ENCODE measurements at regions not wholly inside any gene's neighbourhood (a gene's known extent, or its start where the extent isn't known, plus 50 kb on each side); places are given as distances from the start of the nearest gene placed in this dataset.
"Not testable (repeated sequence)": the region's sequence is repeated elsewhere in the genome, so short reads cannot be mapped to it uniquely, and the experiment has no call there.

DNA sequence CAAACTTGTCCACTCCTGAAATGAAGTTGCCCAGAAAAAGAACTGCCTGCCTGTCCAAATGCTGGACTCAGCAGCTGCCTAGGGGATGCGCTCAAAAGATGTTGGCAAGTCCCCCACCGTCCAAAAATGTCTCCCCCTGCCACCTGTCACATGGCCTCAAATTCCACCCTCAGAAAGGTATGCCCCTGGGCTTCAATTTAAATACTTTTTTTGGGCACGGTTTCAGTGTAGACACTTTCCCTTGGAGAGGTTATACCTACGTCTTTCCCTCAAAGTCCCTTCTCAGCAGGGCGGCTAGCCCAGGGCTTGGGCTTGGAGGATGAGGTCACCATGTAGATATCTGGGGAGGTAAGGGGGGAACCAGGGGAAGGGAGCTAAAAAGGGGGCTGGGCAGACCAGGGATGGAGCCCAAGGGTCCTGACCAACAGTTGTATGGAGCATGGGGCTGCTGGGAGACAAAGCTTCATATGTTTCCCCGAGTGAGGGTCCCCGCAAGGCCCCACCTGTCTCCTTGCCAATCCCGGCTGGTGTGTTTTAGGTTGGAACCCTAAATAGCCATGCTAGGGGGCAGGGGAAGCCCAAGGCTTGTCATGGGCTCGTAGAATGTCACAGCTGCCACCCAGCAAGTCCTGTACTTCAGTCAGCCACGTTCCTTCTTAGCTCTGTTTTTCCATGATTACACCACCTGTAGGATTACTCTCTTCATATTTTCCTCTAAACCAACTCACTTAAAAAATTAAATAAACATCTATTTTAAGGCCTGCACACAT lies 131.2 kb upstream of the TBX3 start:
- DNase-seq: no peak

- DNase-seq: no peak
Measured at GRCh38 chr12:114812858-114813761, 129.1 kb upstream of the TBX3 start.

DNA sequence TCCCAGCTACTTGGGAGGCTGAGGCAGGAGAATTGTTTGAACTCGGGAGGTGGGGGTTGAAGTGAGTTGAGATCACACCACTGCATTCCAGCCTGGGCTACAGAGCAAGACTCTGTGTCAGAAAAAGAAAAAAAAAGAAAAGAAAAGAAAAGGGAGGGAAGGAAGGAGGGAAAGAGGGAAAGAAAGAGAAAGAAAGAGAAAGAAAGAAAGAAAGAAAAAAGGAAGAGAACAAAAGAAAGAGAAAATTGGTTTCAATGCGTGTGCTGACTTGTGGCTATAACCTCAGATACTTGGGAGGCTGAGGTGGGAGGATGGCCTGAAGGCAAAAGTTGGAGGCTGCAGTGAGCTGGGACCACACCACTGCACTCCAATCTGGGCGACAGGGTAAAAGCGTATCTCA lies 128.4 kb upstream of the TBX3 start:
- no peak for DNase-seq

GRCh38 chr12:114809097-114809496 lies 125.1 kb upstream of the TBX3 start:
- DNase-seq: no peak

DNA sequence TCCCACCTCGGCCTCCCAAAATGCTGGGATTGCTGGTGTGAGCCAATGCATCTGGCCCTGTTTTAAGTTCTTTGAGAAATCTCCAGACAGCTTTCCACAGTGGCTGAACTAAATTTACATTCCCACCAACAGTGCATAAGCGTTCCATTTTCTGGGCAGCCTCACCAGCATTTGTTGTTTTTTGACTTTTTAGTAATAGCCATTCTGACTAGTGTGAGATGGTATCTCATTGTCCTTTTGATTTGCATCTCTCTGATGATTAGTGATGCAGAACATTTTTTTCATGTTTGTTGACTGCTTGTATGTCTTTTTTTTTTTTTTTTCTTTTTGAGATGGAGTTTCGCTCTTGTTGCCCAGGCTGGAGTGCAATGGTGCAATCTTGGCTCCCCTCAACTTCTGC lies 117.4 kb upstream of the TBX3 start:
- not testable (repeated sequence) for DNase-seq

- not testable (repeated sequence) for DNase-seq
Measured at GRCh38 chr12:114800566-114800965, 116.6 kb upstream of the TBX3 start.

DNA sequence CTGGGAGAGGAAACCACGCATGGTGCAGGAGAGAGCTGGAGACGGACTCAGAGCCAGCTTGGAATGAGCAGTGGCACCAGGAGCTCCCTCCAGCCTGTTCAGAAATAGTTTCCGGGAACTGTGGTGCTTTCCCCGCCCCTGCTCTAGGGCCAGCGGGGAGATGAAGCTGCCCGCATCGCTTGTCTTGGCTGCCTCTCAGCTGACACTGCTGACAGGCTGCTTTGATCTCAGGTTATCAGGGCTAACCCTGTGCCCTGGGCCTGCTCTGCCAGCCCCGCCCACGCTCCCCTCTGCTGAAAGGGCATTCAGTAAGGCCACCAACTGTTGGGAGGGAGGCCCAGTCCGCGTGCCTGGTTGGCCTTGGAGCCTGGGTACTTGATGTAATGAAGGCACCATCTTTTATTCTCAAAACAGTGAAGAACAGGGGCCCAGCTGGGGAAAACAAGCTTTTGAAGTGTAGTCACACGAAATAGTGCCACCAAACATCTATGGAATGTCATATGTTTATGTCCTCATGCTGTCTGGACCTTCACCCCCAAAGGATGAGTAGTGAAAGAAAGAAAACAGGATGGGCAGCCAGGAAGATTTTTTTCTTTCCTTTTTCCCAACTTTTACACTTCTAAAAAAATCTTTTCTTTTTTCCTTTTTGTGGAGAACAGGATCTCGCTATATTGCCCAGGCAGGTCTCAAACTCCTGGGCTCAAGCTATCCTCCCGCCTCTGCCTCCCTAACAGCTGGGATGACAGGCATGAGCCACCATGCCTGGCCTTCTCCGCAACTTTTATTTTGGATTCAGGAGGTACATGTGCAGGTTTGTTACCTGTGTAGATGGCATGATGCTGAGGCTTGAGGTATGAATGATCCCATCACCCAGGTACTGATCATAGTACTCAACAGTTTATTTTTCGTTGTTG lies 115.9 kb upstream of the TBX3 start:
- no peak for DNase-seq

DNA sequence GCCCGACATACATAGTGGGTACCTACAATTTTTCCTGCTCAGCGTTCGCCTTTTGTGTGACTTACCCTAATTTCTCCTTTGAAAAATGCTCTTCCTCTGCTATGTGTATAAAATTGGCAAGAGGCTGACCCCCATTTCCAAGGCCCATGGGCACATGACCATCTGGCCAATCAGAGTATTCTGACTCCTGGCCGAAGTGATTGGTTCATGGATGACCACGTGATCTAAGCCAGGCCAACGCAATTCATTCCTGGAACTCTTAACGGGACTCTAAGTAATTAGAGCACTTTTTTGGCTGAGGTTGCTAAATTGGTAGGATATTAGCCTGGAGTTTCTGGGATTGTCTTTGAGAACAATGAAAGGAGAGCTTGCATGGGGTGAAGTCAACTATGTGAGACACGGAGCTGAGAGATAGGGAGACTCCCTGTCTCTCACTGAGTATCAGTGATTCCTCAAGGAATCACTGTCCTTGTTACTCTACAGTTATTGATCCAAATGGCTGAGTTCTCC lies 110.1 kb upstream of the TBX3 start:
- peak in 1 of 2 experiments; percentile 0 for DNase-seq

- DNase-seq: no peak
Measured at GRCh38 chr12:114790276-114790675, 106.3 kb upstream of the TBX3 start.

- no peak for DNase-seq
Measured at GRCh38 chr12:114789821-114790220, 105.8 kb upstream of the TBX3 start.

DNA sequence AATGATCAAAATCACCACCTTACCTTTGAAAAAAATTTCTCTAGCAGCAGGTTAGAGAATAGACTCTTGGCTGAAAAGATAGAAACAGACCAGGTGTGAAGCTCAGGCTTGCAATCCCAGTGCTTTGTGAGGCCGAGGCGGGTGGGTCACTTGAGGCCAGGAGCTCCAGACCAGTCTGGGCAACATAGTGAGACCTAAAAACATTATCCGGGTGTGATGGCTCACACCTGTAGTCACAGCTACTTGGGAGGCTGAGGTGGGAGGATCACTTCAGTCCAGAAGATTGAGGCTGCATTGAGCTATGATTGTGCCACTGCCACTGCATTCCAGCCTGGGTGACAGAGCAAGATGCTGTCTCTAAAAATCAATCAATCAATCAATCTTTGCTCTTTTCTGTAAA lies 105.3 kb upstream of the TBX3 start:
- DNase-seq: no peak

DNA sequence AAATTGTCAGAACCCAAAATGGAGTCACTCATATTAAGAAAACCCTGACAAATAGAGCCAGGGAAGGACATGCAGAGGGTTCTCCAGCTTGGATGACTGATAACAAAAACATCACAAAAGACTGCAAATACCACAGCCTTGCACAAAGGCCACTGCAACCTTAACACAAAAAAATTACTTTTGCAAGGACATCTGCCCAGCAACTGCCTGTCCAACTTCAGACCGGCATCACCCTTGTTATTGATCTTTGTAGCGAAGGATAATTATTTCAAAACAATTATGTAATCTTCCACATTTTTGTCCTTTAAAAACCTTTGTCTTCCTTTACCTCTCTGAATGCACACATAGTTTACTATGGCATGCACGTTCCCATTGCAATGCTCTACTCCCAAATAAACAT lies 100.6 kb upstream of the TBX3 start:
- no peak for DNase-seq

- no peak for DNase-seq
Measured at GRCh38 chr12:114783089-114783618, 99.2 kb upstream of the TBX3 start.

DNA sequence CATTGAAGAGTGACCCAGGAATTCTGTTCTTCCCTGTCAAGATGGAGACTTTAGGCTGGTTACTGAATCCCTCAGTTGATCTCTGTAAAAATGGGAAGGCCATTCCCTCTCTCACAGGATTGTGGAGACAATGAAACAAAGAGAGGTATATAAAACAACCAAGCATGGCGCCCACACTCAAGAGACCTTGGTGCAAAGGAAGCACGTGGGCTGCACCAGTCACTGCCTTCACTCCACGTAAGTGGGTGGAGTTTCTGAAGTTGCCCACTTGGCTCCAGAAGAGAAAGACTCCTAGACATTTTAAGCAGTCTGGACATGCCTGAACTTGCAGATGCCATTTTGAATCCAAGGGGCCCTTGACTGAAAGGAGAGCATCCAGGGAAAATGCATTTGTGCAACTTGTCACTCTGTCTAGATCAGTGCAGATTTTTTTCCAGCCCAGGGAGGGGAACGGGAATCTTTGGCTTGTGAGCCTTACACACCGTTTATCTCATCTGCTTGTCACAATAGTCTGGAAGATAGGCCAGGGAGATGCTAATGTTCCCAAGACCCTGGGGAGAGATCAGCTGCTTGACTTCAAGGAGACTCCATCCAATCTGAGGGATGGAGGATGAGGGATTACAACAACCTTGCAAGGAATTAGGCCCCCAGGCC lies 96.9 kb upstream of the TBX3 start:
- DNase-seq: no peak

DNA sequence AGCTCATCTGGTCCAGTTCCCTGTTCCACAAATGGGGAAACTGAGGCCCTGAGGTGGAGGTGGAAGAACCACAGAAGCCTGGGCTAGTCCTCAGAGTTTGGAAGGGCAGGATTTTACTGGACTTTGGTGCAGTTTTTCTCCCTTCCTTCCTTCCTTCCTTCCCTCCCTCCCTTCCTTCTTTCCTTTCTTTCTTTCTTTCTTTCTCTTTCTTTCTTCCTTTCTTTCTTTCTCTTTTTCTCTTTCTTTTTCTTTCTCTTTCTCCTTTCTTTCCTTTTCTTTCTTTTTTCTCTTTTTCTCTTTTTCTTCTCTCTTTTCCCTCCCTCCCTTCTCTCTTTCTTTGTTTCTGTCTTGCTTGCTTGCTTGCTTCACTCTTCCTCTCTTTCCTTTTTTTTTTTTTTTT lies 95.7 kb upstream of the TBX3 start:
- DNase-seq: no peak

DNA sequence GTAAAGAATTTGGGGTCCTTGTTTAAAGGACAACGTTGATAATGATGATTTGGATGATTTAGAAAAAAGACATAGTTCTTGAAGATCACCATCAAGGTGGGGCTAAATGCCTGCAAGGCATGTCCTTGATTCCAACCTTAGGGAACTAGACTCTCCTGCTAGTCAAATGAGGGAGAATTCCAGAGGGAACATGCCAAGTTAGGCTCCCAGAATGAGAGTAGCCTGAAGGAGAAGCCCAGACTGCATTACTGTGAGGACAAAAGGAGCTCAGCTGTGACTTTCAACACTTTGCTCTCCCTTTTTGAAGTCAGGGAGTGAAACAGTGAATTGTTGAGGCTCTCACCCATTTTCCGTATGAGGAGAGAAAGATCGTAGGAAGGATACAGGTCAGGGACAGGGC lies 95.2 kb upstream of the TBX3 start:
- DNase-seq: no peak

DNA sequence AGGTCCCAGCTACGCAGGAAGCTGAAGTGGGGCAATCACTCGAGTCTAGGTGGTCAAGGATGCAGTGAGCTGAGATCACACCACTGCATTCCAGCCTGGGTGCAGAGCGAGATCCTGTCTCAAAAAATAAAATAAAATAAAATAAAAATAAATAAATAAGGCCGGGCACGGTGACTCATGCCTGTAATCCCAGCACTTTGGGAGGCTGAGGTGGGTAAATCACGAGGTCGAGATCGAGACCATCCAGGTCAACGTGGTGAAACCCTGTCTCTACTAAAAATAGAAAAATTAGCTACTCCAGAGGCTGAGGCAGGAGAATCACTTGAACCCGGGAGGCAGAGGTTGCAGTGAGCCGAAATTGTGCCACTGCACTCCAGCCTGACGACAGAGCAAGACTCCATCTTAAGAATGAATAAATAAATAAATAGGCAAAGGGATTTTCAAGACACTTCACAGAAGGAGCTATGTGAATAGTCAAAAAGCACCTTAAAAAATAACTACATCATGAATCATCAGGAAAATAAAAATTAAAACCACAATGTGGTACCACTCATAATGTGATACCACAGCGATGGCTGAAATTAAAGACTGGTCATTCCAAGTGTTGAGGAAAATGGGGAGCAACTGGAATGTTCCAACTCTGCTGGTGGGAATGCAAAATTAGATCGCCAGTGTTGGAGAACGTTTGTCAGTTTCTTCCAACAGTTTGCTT lies 92.9 kb upstream of the TBX3 start:
- no peak for DNase-seq

GRCh38 chr12:114774699-114775098 lies 90.7 kb upstream of the TBX3 start:
- DNase-seq: no peak

GRCh38 chr12:114774197-114774596 lies 90.2 kb upstream of the TBX3 start:
- no peak for DNase-seq

DNA sequence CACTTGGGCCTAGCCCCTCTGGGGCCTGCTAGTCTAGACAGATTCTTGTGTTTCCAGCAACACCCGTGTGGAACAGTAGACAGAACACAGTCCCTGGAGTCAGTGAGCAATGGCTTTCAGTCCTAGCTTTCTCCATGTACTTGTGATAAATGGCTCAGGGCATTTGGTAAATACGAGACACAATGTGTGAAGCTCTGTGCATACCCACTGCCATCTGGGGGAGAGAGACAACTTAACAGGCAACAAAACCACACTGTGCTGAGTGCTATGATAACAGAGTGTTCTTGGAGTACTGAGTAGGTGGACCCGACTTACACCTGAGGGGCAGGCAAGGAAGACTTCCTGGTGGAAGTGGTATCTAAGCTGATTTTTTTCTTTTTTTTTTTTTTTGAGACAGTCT lies 86.3 kb upstream of the TBX3 start:
- DNase-seq: no peak

DNA sequence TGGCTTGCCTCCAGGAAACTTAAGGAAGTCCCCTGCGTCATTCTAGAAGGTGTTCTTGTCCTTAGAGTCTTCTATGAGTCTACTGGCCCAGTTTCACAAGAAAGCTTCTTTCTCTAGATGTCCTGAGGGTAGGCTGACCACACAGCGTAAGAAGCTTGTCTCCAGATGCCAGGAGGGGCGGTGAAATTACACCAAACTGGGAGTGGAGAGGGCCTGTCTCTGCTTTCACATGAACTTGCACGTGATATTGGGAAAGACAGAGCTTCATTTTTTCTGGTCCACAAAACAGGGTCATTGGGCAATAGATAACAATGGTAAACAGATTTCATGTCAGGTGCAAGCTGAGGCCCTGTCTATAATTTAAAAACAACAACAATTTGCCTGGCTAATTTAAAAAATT lies 85.7 kb upstream of the TBX3 start:
- no peak for DNase-seq
